Ectodermal cell (in vitro differentiated cells): ENCODE measurements at regions not wholly inside any gene's neighbourhood (a gene's known extent, or its start where the extent isn't known, plus 50 kb on each side); places are given as distances from the start of the nearest gene placed in this dataset.
"Not testable (repeated sequence)": the region's sequence is repeated elsewhere in the genome, so short reads cannot be mapped to it uniquely, and the experiment has no call there.

ENCODE experiments used
- H3K27ac ChIP-seq: 2 replicates; pipeline ENCODE4 v1.7.0; 2013; ENCODE audit warnings: mild to moderate bottlenecking, low read depth, low read length; ENCODE audit not compliant: insufficient read depth, poor library complexity, severe bottlenecking
- H3K27me3 ChIP-seq: 2 replicates; pipeline ENCODE4 v1.7.0; 2013; ENCODE audit warnings: mild to moderate bottlenecking, low read length; ENCODE audit not compliant: insufficient read depth, control insufficient read depth, poor library complexity, severe bottlenecking
- H3K36me3 ChIP-seq: one replicate; pipeline ENCODE4 v1.7.0; 2013; ENCODE audit warnings: low read length; ENCODE audit not compliant: control insufficient read depth, insufficient read depth
- H3K4me1 ChIP-seq: one replicate; pipeline ENCODE4 v1.7.0; 2013; ENCODE audit warnings: low read length; ENCODE audit not compliant: control insufficient read depth, insufficient read depth
- H3K4me3 ChIP-seq: 2 replicates; pipeline ENCODE4 v1.7.0; 2013; ENCODE audit warnings: low read depth, low read length, control low read depth; ENCODE audit not compliant: insufficient read depth
- H3K9me3 ChIP-seq: 2 replicates; pipeline ENCODE4 v1.7.0; 2013; ENCODE audit warnings: mild to moderate bottlenecking, low read length, moderate library complexity; ENCODE audit not compliant: control insufficient read depth
- WGBS, 2 experiments: methylation state at CpG; one replicate each; pipeline ENCODE4 v1.1.7; 2013; ENCODE audit warnings: missing lambda C conversion rate in 2 of 2; 5-methylcytosine and 5-hydroxymethylcytosine counted together

DNA sequence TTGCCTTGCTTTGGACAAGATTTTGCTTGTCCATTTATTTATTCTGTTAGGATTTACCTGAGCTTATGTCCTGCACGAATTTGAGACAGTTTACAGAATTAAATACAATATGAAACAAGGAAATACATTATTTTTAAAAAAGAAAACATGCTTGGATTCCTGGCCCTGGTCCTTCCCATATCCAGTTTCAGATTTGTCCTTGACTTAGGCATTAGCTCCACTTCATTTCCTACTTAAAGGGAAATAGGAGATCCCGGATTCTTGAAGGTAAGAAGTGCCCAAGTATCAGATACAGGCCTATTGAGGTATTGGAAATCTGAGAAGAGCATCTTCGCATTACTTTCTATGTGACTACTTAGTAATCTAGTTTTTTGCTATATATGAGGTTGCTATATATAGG, 672.0 kb downstream of the SI start:
- H3K27ac ChIP-seq: no peak overlapping the region
- no peaks in the 10 kb centered on the region for H3K9me3 ChIP-seq
- no peaks in the 10 kb centered on the region for H3K4me1 ChIP-seq
- H3K4me3 ChIP-seq: no peak overlapping the region
- 86 to 92% methylated on average over 2 to 3 of the region's 3 CpGs for WGBS, 2 experiments
- no peaks in the 10 kb centered on the region for H3K36me3 ChIP-seq
- no peaks in the 10 kb centered on the region for H3K27me3 ChIP-seq

DNA sequence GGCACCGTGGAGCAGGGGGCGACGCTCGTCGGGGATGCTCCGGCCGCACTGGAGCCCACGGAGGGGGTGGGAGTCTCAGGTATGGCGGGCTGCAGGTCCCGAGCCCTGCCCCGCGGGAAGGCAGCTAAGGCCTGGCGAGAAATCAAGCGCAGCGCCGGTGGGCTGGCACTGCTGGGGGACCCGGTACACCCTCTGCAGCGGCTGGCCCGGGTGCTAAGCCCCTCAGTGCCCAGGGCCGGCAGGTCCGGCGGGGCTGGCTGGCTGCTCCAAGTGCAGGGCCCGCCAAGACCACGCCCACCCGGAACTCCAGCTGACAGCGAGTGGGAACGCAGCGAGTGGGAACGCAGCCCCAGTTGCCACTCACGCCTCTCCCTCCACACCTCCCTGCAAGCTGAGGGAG, 676.4 kb downstream of the SI start:
- whole genome bisulfite sequencing, 2 experiments: 96 to 97% methylated on average over 30 of the region's 30 CpGs
- Histone ChIP-seq H3K4me3 (no peak overlapping the region), H3K4me1 (no peaks in the 10 kb centered on the region)

DNA sequence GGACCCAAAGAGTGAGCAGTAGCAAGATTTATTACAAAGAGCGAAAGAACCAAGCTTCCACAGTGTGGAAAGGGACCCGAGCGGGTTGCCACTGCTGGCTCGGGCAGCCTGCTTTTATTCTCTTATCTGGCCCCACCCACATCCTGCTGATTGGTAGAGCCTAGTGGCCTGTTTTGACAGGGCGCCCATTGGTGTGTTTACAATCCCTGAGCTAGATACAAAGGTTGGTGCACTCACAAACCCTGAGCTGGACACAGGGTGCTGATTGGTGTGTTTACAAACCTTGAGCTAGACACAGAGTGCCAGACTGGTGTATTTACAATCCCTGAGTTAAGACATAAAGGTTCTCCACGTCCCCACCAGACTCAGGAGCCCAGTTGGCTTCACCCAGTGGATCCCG, 676.9 kb downstream of the SI start:
- WGBS, 2 experiments: 93 to 94% methylated on average over 7 of the region's 7 CpGs
- not testable (repeated sequence) for H3K4me1 ChIP-seq, H3K36me3 ChIP-seq, H3K27ac ChIP-seq, H3K4me3 ChIP-seq, H3K27me3 ChIP-seq, H3K9me3 ChIP-seq

More for the DNA sequence above, 676.4 kb downstream of the SI start:
- H3K36me3 ChIP-seq: no peaks in the 10 kb centered on the region
- no peaks in the 10 kb centered on the region for H3K9me3 ChIP-seq
- H3K27me3 ChIP-seq: no peaks in the 10 kb centered on the region
- H3K27ac ChIP-seq: no peak overlapping the region

DNA sequence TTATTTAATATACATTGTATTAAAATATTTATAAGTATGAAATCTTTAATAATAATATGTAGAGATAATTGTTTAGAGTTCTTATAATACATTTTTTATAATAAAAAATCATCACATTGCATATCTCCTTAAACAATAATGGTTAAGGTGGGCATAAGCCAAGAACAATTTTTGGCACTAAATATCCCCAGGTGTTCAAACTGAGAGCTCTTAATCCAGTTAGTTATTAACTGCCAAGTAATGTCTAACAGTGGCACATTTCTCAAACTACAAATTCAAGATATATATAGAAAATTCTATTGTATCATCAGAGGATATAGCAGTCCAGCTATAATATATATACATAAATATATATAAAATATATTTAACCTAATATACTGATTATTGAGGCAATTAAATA, 680.8 kb downstream of the SI start:
- Histone ChIP-seq H3K36me3 (no peaks in the 10 kb centered on the region), H3K4me3 (no peak overlapping the region), H3K27ac (no peak overlapping the region), H3K4me1 (no peaks in the 10 kb centered on the region), H3K27me3 (no peaks in the 10 kb centered on the region), H3K9me3 (no peaks in the 10 kb centered on the region)

DNA sequence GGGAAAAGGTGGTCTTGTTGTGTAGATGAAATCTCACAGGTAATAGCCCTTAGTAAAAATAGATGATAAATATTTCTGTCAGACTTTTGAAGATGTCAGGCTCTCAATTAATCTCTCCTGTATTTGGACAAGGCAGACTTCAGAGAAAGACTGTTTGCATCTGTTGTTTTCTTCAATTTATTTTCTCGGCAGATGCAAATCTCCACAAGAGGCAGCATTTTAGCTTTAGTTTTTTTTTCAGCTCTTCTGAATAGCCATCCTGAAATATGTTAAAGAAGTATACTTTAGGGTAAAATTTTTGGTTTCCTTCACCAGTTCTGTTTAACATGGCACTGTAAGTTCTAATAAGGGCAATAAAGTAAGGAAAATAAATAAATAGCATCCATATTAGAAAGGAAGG, 685.1 kb downstream of the SI start:
- H3K4me1 ChIP-seq: no peaks in the 10 kb centered on the region
- 74 to 80% methylated on average over 1 of the region's 1 CpG for WGBS, 2 experiments
- H3K36me3 ChIP-seq: no peaks in the 10 kb centered on the region
- H3K4me3 ChIP-seq: no peak overlapping the region
- H3K9me3 ChIP-seq: no peaks in the 10 kb centered on the region
- H3K27ac ChIP-seq: no peak overlapping the region
- no peaks in the 10 kb centered on the region for H3K27me3 ChIP-seq

DNA sequence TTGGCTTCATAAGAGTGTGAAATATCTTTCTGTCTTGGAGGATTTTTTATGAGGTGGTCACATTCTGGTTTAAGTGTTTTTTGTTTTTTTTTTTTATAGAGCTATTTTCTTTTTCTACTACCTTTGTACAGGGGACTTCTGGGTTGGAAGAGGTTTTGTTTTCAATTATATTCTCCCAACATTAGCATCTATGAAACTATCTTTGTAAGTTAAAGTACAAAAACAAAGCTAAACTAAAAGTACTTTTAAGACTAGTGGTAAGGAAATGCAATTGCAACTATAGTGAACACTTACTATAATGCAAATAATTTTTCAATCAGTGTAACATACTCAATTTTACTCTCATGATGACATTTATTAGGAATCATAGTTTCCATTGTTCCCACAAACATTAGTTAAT, 688.2 kb downstream of the SI start:
- no peaks in the 10 kb centered on the region for H3K4me1 ChIP-seq
- no peaks in the 10 kb centered on the region for H3K36me3 ChIP-seq
- no peak overlapping the region for H3K27ac ChIP-seq
- H3K4me3 ChIP-seq: no peak overlapping the region
- no peaks in the 10 kb centered on the region for H3K9me3 ChIP-seq
- no peaks in the 10 kb centered on the region for H3K27me3 ChIP-seq

DNA sequence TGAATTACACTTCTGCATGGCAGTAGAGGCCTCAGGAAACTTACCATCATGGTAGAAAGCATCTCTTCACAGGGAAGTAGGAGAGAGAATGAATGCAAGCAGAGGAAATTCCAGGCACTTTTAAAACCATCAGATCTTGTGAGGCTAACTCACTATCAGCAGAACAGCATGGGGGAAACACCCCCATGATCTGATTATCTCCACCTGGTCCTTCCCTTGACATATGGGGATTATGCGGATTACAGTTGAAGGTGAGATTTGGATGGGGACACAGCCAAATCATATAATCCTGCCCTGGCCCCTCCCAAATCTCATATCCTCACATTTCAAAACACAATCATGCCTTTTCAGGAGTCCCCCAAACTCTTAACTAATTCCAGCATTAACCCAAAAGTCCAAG, 691.1 kb downstream of the SI start:
- Histone ChIP-seq H3K27me3 (no peaks in the 10 kb centered on the region), H3K4me1 (no peaks in the 10 kb centered on the region), H3K9me3 (no peaks in the 10 kb centered on the region), H3K36me3 (no peaks in the 10 kb centered on the region), H3K4me3 (no peak overlapping the region), H3K27ac (no peak overlapping the region)
- WGBS, 2 experiments: 100% methylated on average over 1 of the region's 1 CpG; no CpG with 5 or more reads in 1 of the 2 experiments

DNA sequence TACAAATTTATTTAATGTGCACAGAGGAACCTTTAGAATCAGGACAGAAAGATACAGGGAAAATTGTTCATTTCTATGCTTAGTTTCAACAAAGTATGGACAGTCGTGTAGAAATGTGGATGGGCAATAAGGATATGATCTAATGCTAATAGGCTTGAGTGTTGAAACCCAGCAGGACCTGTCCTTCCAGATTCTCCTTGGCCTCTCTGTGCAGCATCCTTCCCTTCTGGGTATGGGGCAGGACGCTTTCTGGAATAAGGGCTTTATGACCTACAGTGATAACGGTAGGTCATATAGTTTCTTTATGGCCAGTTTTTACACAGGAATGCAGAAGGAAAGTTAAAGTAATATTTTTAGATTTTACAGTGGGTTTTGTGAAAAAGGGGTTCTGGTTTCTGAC, 698.1 kb downstream of the SI start:
- Histone ChIP-seq H3K27ac (no peak overlapping the region), H3K36me3 (no peaks in the 10 kb centered on the region), H3K4me3 (no peak overlapping the region), H3K9me3 (no peaks in the 10 kb centered on the region), H3K4me1 (no peaks in the 10 kb centered on the region), H3K27me3 (no peaks in the 10 kb centered on the region)
- WGBS, 2 experiments: 94% methylated on average over 3 of the region's 3 CpGs

DNA sequence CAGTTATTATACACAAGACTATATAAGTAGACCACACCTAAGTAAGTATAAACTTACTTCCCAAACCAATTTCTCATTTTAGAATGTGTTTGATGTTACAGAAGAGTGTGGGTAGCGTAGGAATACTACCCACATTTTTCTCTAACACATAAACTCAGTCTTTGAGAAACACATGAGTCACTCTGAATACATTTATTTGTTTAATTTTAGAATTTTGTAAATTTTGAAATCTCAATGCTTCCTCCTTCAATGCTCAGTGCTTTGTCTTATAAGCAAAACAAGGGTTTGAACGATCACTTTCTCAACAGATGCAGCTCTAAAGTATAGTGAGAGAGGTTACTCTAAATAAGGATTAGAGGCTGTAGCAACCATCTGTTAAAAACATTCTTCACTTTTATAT, 700.8 kb downstream of the SI start:
- Histone ChIP-seq H3K36me3 (no peaks in the 10 kb centered on the region), H3K27ac (no peak overlapping the region), H3K4me1 (no peaks in the 10 kb centered on the region), H3K4me3 (no peak overlapping the region), H3K9me3 (no peaks in the 10 kb centered on the region), H3K27me3 (no peaks in the 10 kb centered on the region)
- no CpG with 5 or more reads among the region's 2 CpGs for WGBS, 2 experiments

DNA sequence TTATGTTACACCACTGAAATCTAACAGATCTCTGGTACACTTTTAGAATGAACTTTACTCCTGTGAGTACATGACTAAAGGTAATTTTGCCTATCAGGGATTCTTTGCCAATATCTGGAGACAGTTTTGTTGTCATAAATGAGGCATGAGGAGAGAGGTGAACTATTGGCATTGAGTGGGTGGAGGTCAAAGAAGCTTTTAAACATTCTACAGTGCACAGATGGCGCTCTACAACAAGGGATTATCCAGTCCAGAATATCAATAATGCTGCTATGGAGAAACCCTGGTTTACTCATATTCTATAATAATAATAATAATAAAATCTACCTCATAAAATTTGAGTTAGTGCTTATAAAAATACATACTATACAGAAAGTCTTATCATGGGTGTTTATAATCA, 702.3 kb downstream of the SI start:
- Histone ChIP-seq H3K4me3 (no peak overlapping the region), H3K36me3 (no peaks in the 10 kb centered on the region), H3K27me3 (no peaks in the 10 kb centered on the region), H3K9me3 (no peaks in the 10 kb centered on the region), H3K4me1 (no peaks in the 10 kb centered on the region), H3K27ac (no peak overlapping the region)
- WGBS, 2 experiments: 100% methylated on average over 1 of the region's 1 CpG; no CpG with 5 or more reads in 1 of the 2 experiments

DNA sequence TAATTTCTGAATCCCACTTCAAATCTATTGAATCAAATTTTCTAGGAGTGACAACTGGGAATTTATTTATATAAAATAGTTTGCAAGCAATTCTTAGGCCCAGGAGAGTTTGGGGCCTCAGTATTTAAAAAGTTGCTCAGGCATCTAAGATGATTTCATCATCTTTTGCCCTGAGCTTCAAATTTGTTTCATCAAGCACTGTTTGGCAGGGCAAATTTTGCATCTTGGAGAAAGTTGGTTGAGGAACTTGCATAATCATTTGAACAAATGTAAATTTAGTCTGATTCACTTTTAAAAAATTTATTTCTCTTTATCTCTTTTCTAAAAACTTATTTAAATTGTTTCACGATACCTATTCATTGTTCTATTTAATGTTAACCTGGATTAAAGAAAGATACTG, 702.8 kb downstream of the SI start:
- Histone ChIP-seq H3K27ac (no peak overlapping the region), H3K9me3 (no peaks in the 10 kb centered on the region), H3K4me1 (no peaks in the 10 kb centered on the region), H3K36me3 (no peaks in the 10 kb centered on the region), H3K4me3 (no peak overlapping the region), H3K27me3 (no peaks in the 10 kb centered on the region)
- no CpG with 5 or more reads among the region's 1 CpG for WGBS, 2 experiments
